ENCODE measurements at regions not wholly inside any gene's neighbourhood (a gene's known extent, or its start where the extent isn't known, plus 50 kb on each side); places are given as distances from the start of the nearest gene placed in this dataset.

- 68 to 73% methylated on average over 3 of the region's 3 CpGs for WGBS, 2 donors
- H3K36me3 ChIP-seq, result no peaks in the 10 kb centered on the region
- no peak overlapping the region for H3K4me3 ChIP-seq (replicated peaks in 1 of 3)
- H3K27me3 ChIP-seq, result no peaks in the 10 kb centered on the region
- no peaks in the 10 kb centered on the region for H3K9me3 ChIP-seq
- TF ChIP-seq CTCF (IDR thresholded peaks at IDR 0.05) (no peak), POLR2A (IDR thresholded peaks at IDR 0.05) (no peak)
- DNase-seq, result no peak
- intact Hi-C loops (cut with DNase I), result no loop called here
- no peaks in the 10 kb centered on the region for H3K4me1 ChIP-seq
- no peak overlapping the region for H3K27ac ChIP-seq
Measured at GRCh38 chr2:192354512-192355244, 159.9 kb upstream of the TMEFF2 start.

DNA sequence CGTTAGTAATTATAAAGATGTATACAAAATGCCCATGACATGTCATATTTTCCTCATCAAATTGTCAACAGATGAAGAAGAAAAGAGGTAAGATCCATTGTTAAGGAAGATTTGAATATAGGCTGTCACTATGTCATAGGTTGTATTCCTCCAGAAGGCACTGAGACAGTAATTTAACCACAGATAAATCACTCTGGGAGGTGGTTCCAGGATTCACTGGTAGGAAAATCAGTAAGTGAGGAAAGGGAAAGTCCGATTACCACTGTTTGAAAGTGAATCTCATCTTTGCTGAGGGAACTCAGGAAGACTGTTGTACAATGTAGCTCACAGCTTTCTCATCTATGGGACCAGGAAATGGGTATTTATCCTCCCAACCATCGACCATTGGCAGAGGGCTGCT, 152.8 kb upstream of the TMEFF2 start:
- Histone ChIP-seq H3K4me1 (no peaks in the 10 kb centered on the region), H3K36me3 (no peaks in the 10 kb centered on the region), H3K27me3 (no peaks in the 10 kb centered on the region), H3K27ac (no peak overlapping the region), H3K9me3 (no peaks in the 10 kb centered on the region), H3K4me3 (replicated peaks in 1 of 3) (no peak overlapping the region)
- 81 to 84% methylated on average over 3 of the region's 3 CpGs for WGBS, 2 donors
- TF ChIP-seq CTCF (IDR thresholded peaks at IDR 0.05), result no peak
- no peak for TF ChIP-seq POLR2A (IDR thresholded peaks at IDR 0.05)
- intact Hi-C loops (cut with DNase I), result no loop called here
- no peak for DNase-seq

DNA sequence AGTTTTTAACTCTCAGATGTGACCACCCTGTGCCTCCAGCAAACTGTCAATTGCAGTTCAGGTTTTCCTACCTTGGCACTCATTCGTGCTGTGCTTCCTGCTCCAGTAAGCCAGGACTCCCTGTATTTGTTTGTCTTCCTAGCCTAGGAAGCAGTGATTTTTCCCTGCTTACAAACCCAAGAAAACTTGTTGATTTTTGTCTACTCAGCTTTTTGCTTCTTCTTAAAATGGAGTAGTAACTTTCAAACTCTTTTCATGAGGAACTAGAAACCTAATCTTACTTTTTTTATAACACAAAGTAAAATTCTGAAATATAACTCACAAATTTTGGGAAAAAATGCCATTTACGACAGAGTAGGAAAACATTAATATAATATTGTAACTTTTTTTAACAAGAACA, 150.6 kb upstream of the TMEFF2 start:
- WGBS, 2 donors, result 68 to 69% methylated on average over 2 of the region's 2 CpGs
- no peaks in the 10 kb centered on the region for H3K27me3 ChIP-seq
- intact Hi-C loops (cut with DNase I), result no loop called here
- TF ChIP-seq POLR2A (IDR thresholded peaks at IDR 0.05) (no peak), CTCF (IDR thresholded peaks at IDR 0.05) (no peak)
- no peak overlapping the region for H3K27ac ChIP-seq
- no peak for DNase-seq
- no peaks in the 10 kb centered on the region for H3K36me3 ChIP-seq
- H3K4me1 ChIP-seq, result no peaks in the 10 kb centered on the region
- no peak overlapping the region for H3K4me3 ChIP-seq (replicated peaks in 1 of 3)
- no peaks in the 10 kb centered on the region for H3K9me3 ChIP-seq

GRCh38 chr2:192333642-192334041, 138.9 kb upstream of the TMEFF2 start:
- intact Hi-C loops (cut with DNase I), result no loop called here
- 92% methylated on average over 6 of the region's 6 CpGs for WGBS, 2 donors
- H3K27ac ChIP-seq, result no peak overlapping the region
- no peak overlapping the region for H3K4me3 ChIP-seq (replicated peaks in 1 of 3)
- no peak for DNase-seq
- H3K9me3 ChIP-seq, result no peaks in the 10 kb centered on the region
- H3K27me3 ChIP-seq, result no peaks in the 10 kb centered on the region
- H3K36me3 ChIP-seq, result no peaks in the 10 kb centered on the region
- no peaks in the 10 kb centered on the region for H3K4me1 ChIP-seq
- no peak for TF ChIP-seq POLR2A (IDR thresholded peaks at IDR 0.05)
- TF ChIP-seq CTCF (IDR thresholded peaks at IDR 0.05), result no peak

DNA sequence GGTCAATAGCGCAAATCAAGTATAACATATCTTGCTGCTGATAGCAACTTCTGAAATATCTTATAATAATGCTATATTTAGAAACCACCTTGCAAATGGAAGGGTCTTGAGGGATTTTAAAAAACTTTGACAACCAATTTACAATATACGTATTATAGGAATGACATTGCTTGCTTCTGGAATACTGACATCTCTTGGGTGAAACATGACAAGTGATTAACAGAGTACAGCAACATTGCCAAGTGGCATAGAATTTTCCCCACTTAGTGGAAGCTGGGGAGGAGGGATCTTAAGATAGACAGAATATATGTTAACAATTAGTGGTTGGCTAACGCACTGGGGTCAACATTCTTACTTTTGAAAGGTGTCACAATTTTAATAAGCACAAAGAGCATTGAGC, 133.6 kb upstream of the TMEFF2 start:
- Histone ChIP-seq H3K4me1 (no peaks in the 10 kb centered on the region), H3K36me3 (no peaks in the 10 kb centered on the region), H3K9me3 (no peaks in the 10 kb centered on the region), H3K4me3 (replicated peaks in 1 of 3) (no peak overlapping the region), H3K27ac (no peak overlapping the region), H3K27me3 (no peaks in the 10 kb centered on the region)
- 90 to 93% methylated on average over 3 of the region's 3 CpGs for WGBS, 2 donors
- DNase-seq, result no peak
- TF ChIP-seq POLR2A (IDR thresholded peaks at IDR 0.05), result no peak
- no peak for TF ChIP-seq CTCF (IDR thresholded peaks at IDR 0.05)
- intact Hi-C loops (cut with DNase I), result no loop called here
